22Rv1 (cell line): ENCODE measurements at regions not wholly inside any gene's neighbourhood (a gene's known extent, or its start where the extent isn't known, plus 50 kb on each side); places are given as distances from the start of the nearest gene placed in this dataset.

ENCODE experiments used
- ZFX ChIP-seq: fragments of 450-650 bp; IDR thresholded peaks from 2 replicates; pipeline ENCODE4 v1.6.1; 2017; ENCODE audit warnings: antibody characterized with exemption, borderline replicate concordance
- TF ChIP-seq, protein P1 (sequence below): fragments of 450-650 bp; IDR thresholded peaks from 2 replicates; pipeline ENCODE4 v1.5.1; 2017; ENCODE audit warnings: mild to moderate bottlenecking

DNA sequence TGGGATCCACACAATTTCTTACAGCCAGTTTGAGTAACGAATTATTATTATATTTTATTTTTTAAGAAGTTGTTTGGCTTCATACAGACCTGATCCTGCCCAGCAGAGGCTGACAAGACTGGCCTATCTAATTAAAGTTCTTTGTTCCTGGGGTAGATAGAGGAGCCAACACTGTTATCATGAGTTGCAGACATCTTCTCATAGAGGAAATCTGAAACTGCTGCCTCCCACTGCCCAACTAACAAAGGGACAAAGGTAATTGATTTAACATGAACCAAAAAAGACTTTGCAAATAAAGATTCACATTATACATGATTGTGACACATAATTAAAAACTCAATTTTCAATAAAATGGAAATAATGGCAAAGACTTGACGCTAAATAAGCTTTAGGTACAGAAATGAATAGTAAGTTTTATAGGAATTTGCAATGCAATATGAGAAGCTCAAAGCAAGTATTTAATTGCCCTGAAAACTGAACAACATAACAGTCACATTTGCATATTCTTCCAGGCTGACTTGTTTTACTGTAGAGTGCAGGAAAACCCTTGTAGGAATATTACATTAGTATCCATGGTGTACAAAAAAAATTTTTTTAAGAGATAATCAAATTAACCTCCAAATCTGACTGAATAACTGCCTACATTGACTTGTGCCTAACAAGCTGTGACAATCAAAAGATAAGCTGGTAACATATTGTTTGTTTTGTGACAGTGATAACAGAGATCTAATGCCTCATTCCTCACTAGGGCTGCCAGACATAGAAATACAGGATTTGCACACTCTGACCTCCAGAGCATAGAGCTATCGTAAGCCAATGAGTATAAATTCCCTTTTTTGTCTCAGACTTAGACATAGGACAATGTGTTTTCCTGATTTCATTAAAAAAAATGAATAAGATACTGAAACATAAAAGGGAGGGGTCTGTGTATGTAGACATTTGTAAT lies 273.2 kb downstream of the MFSD1 start:
- TF ChIP-seq, protein P1, sequence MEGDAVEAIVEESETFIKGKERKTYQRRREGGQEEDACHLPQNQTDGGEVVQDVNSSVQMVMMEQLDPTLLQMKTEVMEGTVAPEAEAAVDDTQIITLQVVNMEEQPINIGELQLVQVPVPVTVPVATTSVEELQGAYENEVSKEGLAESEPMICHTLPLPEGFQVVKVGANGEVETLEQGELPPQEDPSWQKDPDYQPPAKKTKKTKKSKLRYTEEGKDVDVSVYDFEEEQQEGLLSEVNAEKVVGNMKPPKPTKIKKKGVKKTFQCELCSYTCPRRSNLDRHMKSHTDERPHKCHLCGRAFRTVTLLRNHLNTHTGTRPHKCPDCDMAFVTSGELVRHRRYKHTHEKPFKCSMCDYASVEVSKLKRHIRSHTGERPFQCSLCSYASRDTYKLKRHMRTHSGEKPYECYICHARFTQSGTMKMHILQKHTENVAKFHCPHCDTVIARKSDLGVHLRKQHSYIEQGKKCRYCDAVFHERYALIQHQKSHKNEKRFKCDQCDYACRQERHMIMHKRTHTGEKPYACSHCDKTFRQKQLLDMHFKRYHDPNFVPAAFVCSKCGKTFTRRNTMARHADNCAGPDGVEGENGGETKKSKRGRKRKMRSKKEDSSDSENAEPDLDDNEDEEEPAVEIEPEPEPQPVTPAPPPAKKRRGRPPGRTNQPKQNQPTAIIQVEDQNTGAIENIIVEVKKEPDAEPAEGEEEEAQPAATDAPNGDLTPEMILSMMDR: no peak
- TF ChIP-seq ZFX: no peak
